Hematopoietic multipotent progenitor cell (in vitro differentiated cells): ENCODE measurements at regions not wholly inside any gene's neighbourhood (a gene's known extent, or its start where the extent isn't known, plus 50 kb on each side); places are given as distances from the start of the nearest gene placed in this dataset. TPM values are rescaled to one million over a fixed set of nuclear protein-coding genes. Genes with fewer than 3 reads are reported as not detected.
A peak's percentile ranks its signal among the peaks of the same experiment; 100 is the strongest.

Source experiments
- DNase-seq, 3 donors: peaks; one replicate each; pipeline ENCODE4 v3.0.0-alpha.2; 2011 to 2015; ENCODE audit warnings: low read depth in 2 of 3, low spot score in 2 of 3
- small RNA-seq: library from RNA; depleted of rRNA; stranded (forward); fragments of <200 nt; gene quantifications from one replicate; pipeline ENCODE3, GENCODE V24; 2012

- no peak for DNase-seq
Measured at GRCh38 chr10:14396411-14397048, 65.8 kb upstream of the FRMD4A start.

GRCh38 chr10:14394179-14394578, 63.5 kb upstream of the FRMD4A start:
- DNase-seq, result no peak

GRCh38 chr10:14391342-14391741, 60.6 kb upstream of the FRMD4A start:
- DNase-seq, result no peak

DNA sequence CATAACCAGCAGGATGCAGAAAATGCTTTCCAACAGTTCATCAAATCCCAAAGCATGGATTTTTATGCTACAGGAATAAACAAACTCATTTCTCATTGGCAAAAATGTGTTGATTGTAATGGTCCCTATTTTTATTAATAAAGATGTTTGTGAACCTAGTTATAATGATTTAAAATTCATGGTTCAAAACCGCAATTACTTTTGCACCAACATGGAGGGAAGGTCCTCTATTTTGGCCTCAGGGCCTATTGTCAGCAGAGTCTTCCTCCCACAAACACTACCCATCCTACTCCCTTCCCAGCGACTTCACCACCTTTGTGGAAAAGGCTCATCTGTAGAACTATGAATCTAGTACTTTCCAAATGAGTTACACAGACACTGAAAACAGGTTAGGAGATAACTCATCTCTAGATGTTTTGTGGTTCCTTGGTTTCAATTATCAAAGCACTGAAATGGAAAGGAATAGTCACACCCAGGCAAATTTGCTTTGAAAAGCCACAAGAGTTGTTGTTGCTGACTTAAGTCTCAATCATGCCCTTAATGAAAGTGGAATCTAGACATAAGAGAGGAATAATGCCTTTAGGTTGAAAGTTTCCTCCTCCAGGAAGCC, 59.4 kb upstream of the FRMD4A start:
- no peak for DNase-seq

GRCh38 chr10:14385596-14386593, 55.2 kb upstream of the FRMD4A start:
- no peak for DNase-seq

DNA sequence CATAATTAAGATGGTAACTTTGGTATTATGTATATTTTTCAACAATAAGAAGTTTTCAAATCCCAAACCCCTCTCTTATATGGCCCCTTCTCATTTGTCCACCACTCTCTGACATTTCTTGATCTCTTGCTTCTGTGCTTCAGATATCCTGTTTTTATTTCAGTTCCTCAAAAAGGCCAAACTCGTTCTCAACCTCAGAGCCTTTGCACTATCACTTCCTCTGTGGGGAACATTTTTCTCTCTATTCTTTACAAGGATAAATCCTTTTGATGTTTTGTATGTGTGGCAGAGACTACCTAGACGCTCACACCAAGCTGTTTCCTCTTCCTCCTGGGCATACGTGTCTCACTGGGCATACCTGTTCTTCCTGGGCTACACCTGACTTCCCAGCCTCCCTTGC, 54.2 kb upstream of the FRMD4A start:
- DNase-seq, result no peak

DNA sequence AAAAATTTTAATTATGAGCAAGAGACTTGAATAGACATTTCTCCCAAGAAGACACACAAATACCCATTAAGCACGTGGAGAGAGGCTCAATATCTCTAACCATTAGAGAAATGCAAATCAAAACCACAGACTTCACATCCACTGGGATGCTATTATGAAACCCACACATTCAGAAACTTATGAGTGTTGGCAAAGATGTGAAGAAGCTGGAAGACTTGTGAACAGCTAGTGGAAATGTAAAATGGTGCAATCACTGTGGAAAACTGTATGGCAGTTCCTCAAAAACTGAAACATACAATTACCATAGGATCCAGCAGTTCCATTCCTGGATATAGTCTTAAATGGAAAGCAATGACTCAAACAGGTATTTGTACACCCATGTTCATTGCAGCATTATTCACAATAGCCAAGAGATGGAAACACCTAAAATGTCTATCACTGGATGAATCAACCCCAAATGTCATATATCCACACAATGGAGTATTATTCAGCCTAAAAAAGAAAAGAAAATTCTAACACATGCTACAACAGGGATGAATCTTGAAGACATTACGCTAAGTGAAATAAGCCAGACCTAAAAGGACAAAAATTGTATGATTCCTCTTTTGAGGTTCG, 53.5 kb upstream of the FRMD4A start:
- DNase-seq, result no peak

GRCh38 chr10:14383266-14383665, 52.5 kb upstream of the FRMD4A start:
- DNase-seq, result no peak

- no peak for DNase-seq
Measured at GRCh38 chr10:14382531-14382930, 51.8 kb upstream of the FRMD4A start.

DNA sequence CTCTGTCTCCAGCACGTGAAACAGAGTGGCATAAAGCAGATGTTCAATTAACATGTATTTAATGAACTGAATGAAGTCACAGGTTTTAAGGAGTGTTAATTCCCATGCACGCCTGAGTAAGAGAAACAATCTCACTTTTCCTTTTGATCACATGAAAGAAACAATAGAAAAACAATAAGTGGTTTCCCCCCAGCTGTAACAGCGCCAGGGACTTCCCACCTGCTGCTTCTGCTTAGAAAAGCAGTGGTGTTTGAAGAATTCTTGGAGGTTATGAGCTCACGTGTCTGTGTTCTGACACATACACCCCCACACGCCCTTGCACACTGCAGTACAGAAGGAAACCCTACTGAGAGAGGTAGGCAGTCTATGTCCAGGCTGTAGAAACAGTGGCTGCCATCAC, 51.3 kb upstream of the FRMD4A start:
- DNase-seq, result peak in 1 of 3 donors; percentile 9

DNA sequence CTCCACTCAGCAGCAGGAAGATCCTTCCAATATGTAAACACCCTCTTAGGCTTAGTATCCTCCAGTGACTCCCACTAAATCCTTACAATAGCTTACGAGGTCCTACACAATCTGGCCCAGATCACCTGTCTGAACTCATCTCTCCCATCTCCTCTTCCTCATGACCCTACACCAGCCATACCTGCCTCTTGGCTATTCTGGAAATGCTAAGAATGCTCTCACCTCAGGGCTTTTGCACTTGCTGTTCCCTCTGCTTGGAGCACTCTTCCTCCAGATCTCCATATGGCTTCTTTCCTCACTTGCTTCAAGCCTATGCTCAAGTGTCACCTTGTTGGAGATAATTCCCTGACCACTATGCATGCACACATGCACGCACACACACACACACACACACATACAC, 50.8 kb upstream of the FRMD4A start:
- DNase-seq, result no peak

DNA sequence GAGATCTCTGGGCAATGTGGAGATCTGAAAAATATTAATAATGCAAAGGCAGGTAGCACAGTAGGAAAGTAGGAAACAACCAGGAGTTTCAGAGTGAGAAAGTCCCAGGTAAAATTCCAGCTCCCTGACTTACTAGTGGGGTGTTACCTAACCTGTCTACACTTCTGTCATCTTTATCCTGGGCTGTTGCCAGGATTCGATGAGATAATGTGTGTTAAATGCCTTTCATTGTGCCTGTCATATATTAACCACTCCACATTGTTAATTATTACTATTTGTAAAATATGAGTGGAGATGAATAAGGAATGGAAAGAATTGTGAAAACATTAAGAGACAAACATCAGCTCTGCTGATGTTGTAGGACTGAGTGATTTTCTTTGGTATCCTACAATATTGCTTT, 50.0 kb upstream of the FRMD4A start:
- DNase-seq, result no peak

Small RNA genes lying in the stretch of these regions (small RNA-seq; reads per million reads assigned to genes)
- not detected for gene MIR1265
- gene MIR4293, result not detected
